ENCODE measurements at regions not wholly inside any gene's neighbourhood (a gene's known extent, or its start where the extent isn't known, plus 50 kb on each side); places are given as distances from the start of the nearest gene placed in this dataset.

DNA sequence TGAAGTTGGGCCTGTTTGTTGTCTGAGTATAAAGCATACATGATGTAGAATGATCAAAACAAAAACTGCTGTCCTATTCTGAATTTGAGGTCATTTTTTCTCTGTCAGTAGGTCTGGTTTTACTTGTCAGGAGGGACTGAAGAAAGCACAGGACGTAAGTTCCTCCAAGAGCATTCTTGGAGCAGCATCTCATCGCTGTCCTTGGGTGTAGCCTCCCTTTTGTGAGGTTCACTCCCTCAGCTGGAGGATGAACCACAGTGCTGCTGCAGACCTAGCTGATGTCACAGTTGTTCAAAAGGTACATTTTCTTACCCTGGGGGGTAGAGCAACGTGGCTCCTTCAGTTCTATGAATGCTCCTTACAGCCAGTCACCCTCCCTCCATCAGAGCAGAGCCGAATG, 490.0 kb upstream of the TBL1XR1 start:
- CTCF ChIA-PET, result no interaction called here
- Histone ChIP-seq H3K9me3 (ENCODE audit: low read depth, low read length, poor library complexity, severe bottlenecking) (no peaks in the 10 kb centered on the region), H3K4me3 (ENCODE audit: low read depth, low read length, poor library complexity, severe bottlenecking) (no peak overlapping the region), H3K27me3 (replicated peaks; ENCODE audit: insufficient read depth, low read depth, low read length, poor library complexity) (no peaks in the 10 kb centered on the region), H3K27ac (ENCODE audit: low read depth, low read length, poor library complexity, severe bottlenecking) (no peak overlapping the region), H3K4me1 (ENCODE audit: insufficient read depth, low read length, poor library complexity, severe bottlenecking) (peaks cover 12% of the 10 kb centered on the region), H3K36me3 (ENCODE audit: insufficient read depth, low read length, poor library complexity, severe bottlenecking) (no peaks in the 10 kb centered on the region)
- BruUV-seq (replicated peaks), result no TSS peak
- TF ChIP-seq, protein P1, sequence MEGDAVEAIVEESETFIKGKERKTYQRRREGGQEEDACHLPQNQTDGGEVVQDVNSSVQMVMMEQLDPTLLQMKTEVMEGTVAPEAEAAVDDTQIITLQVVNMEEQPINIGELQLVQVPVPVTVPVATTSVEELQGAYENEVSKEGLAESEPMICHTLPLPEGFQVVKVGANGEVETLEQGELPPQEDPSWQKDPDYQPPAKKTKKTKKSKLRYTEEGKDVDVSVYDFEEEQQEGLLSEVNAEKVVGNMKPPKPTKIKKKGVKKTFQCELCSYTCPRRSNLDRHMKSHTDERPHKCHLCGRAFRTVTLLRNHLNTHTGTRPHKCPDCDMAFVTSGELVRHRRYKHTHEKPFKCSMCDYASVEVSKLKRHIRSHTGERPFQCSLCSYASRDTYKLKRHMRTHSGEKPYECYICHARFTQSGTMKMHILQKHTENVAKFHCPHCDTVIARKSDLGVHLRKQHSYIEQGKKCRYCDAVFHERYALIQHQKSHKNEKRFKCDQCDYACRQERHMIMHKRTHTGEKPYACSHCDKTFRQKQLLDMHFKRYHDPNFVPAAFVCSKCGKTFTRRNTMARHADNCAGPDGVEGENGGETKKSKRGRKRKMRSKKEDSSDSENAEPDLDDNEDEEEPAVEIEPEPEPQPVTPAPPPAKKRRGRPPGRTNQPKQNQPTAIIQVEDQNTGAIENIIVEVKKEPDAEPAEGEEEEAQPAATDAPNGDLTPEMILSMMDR (conservative IDR thresholded peaks at IDR 0.05; ENCODE audit: low read depth, low read length), result no peak
- no peak for TF ChIP-seq EZH2 (IDR thresholded peaks at IDR 0.05; ENCODE audit: borderline replicate concordance, low read depth, low read length, poor library complexity, severe bottlenecking)
- DNase-seq (ENCODE audit: low spot score), result no peak
- POLR2A ChIA-PET (ENCODE audit: low non-redundant PET), result interaction anchor here (0.7 kb wide), 1 partner anchor 297 kb away, joined by 8 read pairs; no protein-coding TSS in a partner anchor
- intact Hi-C loops (cut with micrococcal nuclease; ENCODE audit: unreplicated experiment), result loop anchor here (10.0 kb wide), 1 partner anchor 612 kb away; no protein-coding TSS in a partner anchor

DNA sequence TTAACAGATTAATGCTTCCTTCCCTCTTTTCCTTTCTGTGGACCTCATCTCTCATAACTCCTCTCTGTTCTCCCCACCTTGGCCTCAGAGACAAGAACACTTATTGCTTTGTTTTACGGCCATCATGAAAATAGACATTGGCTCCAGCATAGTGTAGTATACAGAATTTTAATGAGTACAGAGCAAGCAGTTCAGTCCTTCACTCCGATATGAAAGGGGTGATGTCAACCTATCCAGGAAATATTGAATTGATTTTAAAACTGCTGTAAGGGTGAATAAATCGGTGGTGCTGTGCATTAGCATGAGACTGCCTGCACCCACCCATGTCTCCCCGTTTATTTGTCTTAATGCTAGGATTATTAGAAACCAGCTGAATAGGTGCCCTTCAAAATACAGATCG, 490.9 kb upstream of the TBL1XR1 start:
- intact Hi-C loops (cut with micrococcal nuclease; ENCODE audit: unreplicated experiment), result loop anchor here (10.0 kb wide), 1 partner anchor 613 kb away; no protein-coding TSS in a partner anchor
- peaks cover 6% of the 10 kb centered on the region for H3K4me1 ChIP-seq (ENCODE audit: insufficient read depth, low read length, poor library complexity, severe bottlenecking)
- TF ChIP-seq, protein P1 (conservative IDR thresholded peaks at IDR 0.05; ENCODE audit: low read depth, low read length), result no peak
- no peak for TF ChIP-seq EZH2 (IDR thresholded peaks at IDR 0.05; ENCODE audit: borderline replicate concordance, low read depth, low read length, poor library complexity, severe bottlenecking)
- no TSS peak for BruUV-seq (replicated peaks)
- H3K9me3 ChIP-seq (ENCODE audit: low read depth, low read length, poor library complexity, severe bottlenecking), result no peaks in the 10 kb centered on the region
- no peak overlapping the region for H3K27ac ChIP-seq (ENCODE audit: low read depth, low read length, poor library complexity, severe bottlenecking)
- ChIA-PET POLR2A (ENCODE audit: low non-redundant PET) (no interaction called here), CTCF (no interaction called here)
- H3K36me3 ChIP-seq (ENCODE audit: insufficient read depth, low read length, poor library complexity, severe bottlenecking), result no peaks in the 10 kb centered on the region
- H3K27me3 ChIP-seq (replicated peaks; ENCODE audit: insufficient read depth, low read depth, low read length, poor library complexity), result no peaks in the 10 kb centered on the region
- DNase-seq (ENCODE audit: low spot score), result no peak
- no peak overlapping the region for H3K4me3 ChIP-seq (ENCODE audit: low read depth, low read length, poor library complexity, severe bottlenecking)

DNA sequence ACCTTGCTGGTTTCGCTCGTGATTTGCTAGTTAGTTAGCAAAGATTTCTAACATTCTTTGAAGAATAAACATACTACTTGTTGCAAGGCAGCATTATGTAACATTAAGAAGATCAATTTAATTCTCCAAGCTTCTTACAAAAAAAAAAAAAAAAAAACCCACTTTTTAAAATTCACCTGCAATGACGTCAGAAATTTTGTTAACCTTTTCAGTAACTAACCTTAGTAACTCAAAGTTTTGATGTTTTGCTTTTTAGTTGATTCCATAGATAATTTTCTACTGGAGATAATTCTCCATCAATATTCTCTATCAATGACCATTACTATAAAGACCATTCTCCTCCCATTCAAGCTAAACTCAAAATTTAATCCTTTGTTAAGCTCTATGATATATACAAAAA, 491.8 kb upstream of the TBL1XR1 start:
- POLR2A ChIA-PET (ENCODE audit: low non-redundant PET), result no interaction called here
- H3K4me3 ChIP-seq (ENCODE audit: low read depth, low read length, poor library complexity, severe bottlenecking), result no peak overlapping the region
- H3K27ac ChIP-seq (ENCODE audit: low read depth, low read length, poor library complexity, severe bottlenecking), result no peak overlapping the region
- no peaks in the 10 kb centered on the region for H3K9me3 ChIP-seq (ENCODE audit: low read depth, low read length, poor library complexity, severe bottlenecking)
- no TSS peak for BruUV-seq (replicated peaks)
- H3K36me3 ChIP-seq (ENCODE audit: insufficient read depth, low read length, poor library complexity, severe bottlenecking), result no peaks in the 10 kb centered on the region
- H3K4me1 ChIP-seq (ENCODE audit: insufficient read depth, low read length, poor library complexity, severe bottlenecking), result peaks cover 9% of the 10 kb centered on the region
- no peaks in the 10 kb centered on the region for H3K27me3 ChIP-seq (replicated peaks; ENCODE audit: insufficient read depth, low read depth, low read length, poor library complexity)
- TF ChIP-seq, protein P1 (conservative IDR thresholded peaks at IDR 0.05; ENCODE audit: low read depth, low read length), result no peak
- TF ChIP-seq EZH2 (IDR thresholded peaks at IDR 0.05; ENCODE audit: borderline replicate concordance, low read depth, low read length, poor library complexity, severe bottlenecking), result no peak
- CTCF ChIA-PET, result no interaction called here
- no peak for DNase-seq (ENCODE audit: low spot score)
- intact Hi-C loops (cut with micrococcal nuclease; ENCODE audit: unreplicated experiment), result loop anchor here (10.0 kb wide), 1 partner anchor 614 kb away; no protein-coding TSS in a partner anchor

All from A673 (cell line).